Stimulated activated effector memory CD8-positive, alpha-beta T cell treated with anti-CD3 and anti-CD28 coated beads, Interleukin-12 subunit alpha, Interleukin-12 subunit beta, amount 100 ng/mL, for 72 hours (primary cell): ENCODE measurements at regions not wholly inside any gene's neighbourhood (a gene's known extent, or its start where the extent isn't known, plus 50 kb on each side); places are given as distances from the start of the nearest gene placed in this dataset.
"Not testable (repeated sequence)": the region's sequence is repeated elsewhere in the genome, so short reads cannot be mapped to it uniquely, and the experiment has no call there.

Experiments
- ATAC-seq: fragments of 150-1000 bp; cut with Tn5 transposase; 2 replicates; pipeline ENCODE4 v1.10.0; 2021
- DNase-seq, 2 donors: peaks; one replicate each; pipeline ENCODE4 v3.0.0; 2021 to 2022; ENCODE audit warnings: low spot score in 2 of 2
- H3K27ac Mint-ChIP-seq: one replicate; pipeline ENCODE4 v1.8.0; 2022; ENCODE audit warnings: mild to moderate bottlenecking, mixed read lengths
- H3K36me3 Mint-ChIP-seq: one replicate; pipeline ENCODE4 v1.8.0; 2022; ENCODE audit warnings: mild to moderate bottlenecking, mixed read lengths
- H3K4me1 Mint-ChIP-seq: one replicate; pipeline ENCODE4 v1.8.0; 2022; ENCODE audit warnings: mixed read lengths
- H3K4me3 Mint-ChIP-seq: one replicate; pipeline ENCODE4 v1.8.0; 2022; ENCODE audit warnings: mild to moderate bottlenecking, mixed read lengths
- H3K9me3 Mint-ChIP-seq: one replicate; pipeline ENCODE4 v1.8.0; 2022; ENCODE audit warnings: mixed read lengths

DNA sequence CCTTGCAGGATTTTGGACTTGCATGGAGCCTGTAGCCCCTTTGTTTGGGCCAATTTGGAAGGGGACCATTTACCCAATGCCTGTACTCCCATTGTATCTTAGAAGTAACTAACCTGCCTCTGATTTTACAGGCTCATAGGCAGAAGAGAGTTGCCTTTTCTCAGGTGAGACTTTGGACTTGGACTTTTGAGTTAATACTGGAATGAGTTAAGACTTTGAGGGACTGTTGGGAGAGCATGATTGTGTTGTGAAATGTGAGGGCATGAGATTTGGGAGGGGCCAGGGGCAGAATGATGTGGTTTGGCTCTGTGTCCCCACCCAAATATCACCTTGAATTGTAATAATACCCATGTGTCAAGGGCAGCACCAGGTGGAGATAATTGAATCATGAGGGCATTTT, 60.1 kb upstream of the ENPP6 start:
- H3K36me3 Mint-ChIP-seq, H3K4me3 Mint-ChIP-seq, H3K27ac Mint-ChIP-seq, ATAC-seq, H3K9me3 Mint-ChIP-seq, DNase-seq: not testable (repeated sequence)
- peaks cover 73% of the 10 kb centered on the region for H3K4me1 Mint-ChIP-seq

GRCh38 chr4:184277010-184277409, 59.3 kb upstream of the ENPP6 start:
- H3K36me3 Mint-ChIP-seq, DNase-seq, H3K27ac Mint-ChIP-seq, H3K4me3 Mint-ChIP-seq, ATAC-seq, H3K9me3 Mint-ChIP-seq: not testable (repeated sequence)
- peaks cover 71% of the 10 kb centered on the region for H3K4me1 Mint-ChIP-seq

GRCh38 chr4:184276346-184276745, 58.7 kb upstream of the ENPP6 start:
- peaks cover 64% of the 10 kb centered on the region for H3K4me1 Mint-ChIP-seq
- H3K27ac Mint-ChIP-seq, H3K4me3 Mint-ChIP-seq, H3K36me3 Mint-ChIP-seq, ATAC-seq, H3K9me3 Mint-ChIP-seq, DNase-seq: not testable (repeated sequence)

GRCh38 chr4:184275766-184276165, 58.1 kb upstream of the ENPP6 start:
- Mint-ChIP-seq H3K27ac (no peak overlapping the region), H3K4me1 (peaks cover 62% of the 10 kb centered on the region), H3K9me3 (peaks cover 6% of the 10 kb centered on the region), H3K36me3 (no peaks in the 10 kb centered on the region), H3K4me3 (no peak overlapping the region)
- DNase-seq (no peak), ATAC-seq (no peak)

DNA sequence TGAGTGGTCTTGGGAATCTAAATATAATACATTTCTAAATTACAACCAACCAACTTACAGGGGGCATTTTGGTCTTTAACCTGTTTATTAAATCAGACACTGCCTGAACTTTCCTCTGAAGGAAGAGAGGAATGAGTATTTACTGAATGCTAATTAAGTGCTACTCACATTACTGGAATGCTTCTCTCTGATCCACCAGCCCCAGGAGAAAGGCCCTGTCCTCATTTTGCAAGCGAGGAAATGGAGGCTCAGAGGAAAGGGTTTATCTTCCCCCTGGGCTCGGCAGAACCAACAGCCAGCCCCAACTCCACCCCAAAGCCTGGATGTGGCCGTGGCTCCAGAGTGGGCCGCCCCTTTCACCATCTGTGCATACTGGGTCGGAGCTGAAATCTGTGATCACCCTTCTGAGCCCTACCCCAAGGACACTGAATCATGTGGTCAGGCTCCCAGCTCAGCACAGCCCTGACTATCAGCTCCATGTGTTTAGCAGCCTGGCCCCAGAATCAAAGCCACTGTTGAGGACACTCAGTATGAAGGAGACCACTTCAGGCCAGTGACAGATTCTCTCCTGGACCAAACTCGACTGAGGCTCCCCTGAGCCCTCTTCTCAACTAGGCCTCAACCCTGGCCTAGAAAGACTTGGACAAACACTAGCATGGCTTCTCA, 56.7 kb upstream of the ENPP6 start:
- Mint-ChIP-seq H3K36me3 (no peaks in the 10 kb centered on the region), H3K4me3 (peak overlapping the region; percentile 32), H3K4me1 (peaks cover 63% of the 10 kb centered on the region), H3K27ac (peak overlapping the region; percentile 79), H3K9me3 (peaks cover 6% of the 10 kb centered on the region)
- DNase-seq = no peak
- no peak for ATAC-seq

GRCh38 chr4:184273166-184274147, 55.8 kb upstream of the ENPP6 start:
- ATAC-seq (peak; percentile 96), DNase-seq (peak in 1 of 2 donors; percentile 73)
- Mint-ChIP-seq H3K9me3 (peaks cover 6% of the 10 kb centered on the region), H3K4me3 (peak overlapping the region; percentile 32), H3K4me1 (peaks cover 64% of the 10 kb centered on the region), H3K36me3 (no peaks in the 10 kb centered on the region), H3K27ac (peak overlapping the region; percentile 79)

GRCh38 chr4:184270808-184271413, 53.2 kb upstream of the ENPP6 start:
- Mint-ChIP-seq H3K4me1 (peaks cover 76% of the 10 kb centered on the region), H3K4me3 (no peak overlapping the region), H3K27ac (peak overlapping the region; percentile 78), H3K9me3 (no peaks in the 10 kb centered on the region), H3K36me3 (peaks cover 9% of the 10 kb centered on the region)
- DNase-seq (no peak), ATAC-seq (no peak)

- H3K4me1 Mint-ChIP-seq = peaks cover 80% of the 10 kb centered on the region
These were observed 52.3 kb upstream of the ENPP6 start for GRCh38 chr4:184269879-184270430.

DNA sequence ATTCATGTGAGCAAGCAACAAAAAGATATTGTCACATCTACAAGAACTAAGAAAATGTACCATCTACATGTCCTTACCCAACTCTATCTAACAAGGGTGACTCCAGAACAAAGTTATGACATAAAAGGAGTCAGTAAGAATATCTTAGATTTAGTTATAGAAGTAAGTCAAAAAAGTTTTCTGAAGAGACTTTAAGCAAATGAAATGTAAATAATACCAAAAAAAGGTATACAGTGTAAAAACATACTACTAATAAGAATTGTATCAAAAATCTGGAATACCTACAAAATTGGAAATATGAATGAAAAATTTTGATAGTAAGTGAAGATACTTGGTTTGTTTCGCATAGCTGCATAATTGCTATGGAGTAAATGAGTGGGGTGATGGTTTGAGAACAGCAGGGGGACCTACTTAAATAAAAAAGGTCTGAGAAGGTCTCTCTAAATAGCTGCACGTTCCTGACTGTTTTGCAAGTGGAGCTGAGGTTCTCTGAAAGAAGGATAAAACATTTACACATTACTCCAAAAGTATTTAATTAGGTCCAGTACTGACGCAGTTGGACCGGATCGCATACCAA, 51.0 kb upstream of the ENPP6 start:
- peaks cover 9% of the 10 kb centered on the region for H3K36me3 Mint-ChIP-seq
- H3K4me3 Mint-ChIP-seq = peak overlapping the region; percentile 75
- peaks cover 75% of the 10 kb centered on the region for H3K4me1 Mint-ChIP-seq
- no peak for ATAC-seq
- H3K27ac Mint-ChIP-seq = peak overlapping the region; percentile 95
- no peaks in the 10 kb centered on the region for H3K9me3 Mint-ChIP-seq
- no peak for DNase-seq

More at GRCh38 chr4:184269879-184270430, 52.3 kb upstream of the ENPP6 start:
- H3K27ac Mint-ChIP-seq = peak overlapping the region; percentile 78
- peaks cover 9% of the 10 kb centered on the region for H3K36me3 Mint-ChIP-seq
- H3K4me3 Mint-ChIP-seq = peak overlapping the region; percentile 8
- ATAC-seq = no peak
- DNase-seq = no peak
- no peaks in the 10 kb centered on the region for H3K9me3 Mint-ChIP-seq

DNA sequence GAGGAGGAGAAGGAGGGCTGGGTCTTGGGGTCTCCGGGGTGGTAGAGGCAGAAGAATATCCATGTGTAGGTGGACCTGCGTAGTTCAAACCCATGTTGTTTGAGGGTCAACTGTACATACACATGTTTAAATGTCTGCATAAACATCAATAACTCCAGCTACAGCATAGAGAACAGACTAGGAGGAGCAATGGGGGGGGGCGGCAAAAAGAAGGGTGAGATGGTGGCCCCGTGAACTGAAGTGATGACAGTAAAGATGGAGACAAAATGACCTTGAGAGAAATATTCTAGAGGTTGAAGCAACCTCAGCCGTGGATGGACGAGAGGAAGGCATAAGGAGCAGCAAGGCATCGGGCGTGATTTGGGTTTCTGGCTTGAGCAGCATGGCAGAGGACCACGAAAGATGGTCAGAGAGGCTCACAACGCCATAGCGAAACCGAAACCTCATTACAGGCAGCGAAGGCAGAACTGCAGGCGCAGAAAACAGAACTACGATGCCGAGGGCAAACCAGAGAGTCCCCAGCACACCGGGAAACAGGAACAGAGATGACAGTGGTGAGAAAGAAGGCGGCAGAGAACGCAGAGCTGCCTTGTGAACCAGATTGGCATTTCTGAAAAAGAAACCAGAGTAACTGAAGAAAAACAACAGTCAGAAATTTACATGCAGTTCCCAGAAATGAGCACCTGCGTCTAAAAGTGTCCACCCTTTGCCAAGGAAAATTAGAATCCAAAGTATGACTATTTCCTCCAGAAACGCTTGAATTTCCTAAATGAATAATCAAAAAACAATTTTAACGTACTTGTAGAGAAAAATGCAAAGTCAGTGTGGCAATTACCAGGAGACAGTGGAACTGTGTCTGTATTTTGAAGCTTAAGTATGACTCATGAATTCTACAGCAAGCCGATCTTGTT, 50.3 kb upstream of the ENPP6 start:
- DNase-seq (peak; percentile 57 to 89), ATAC-seq (peak; percentile 93)
- no peaks in the 10 kb centered on the region for H3K9me3 Mint-ChIP-seq
- H3K4me1 Mint-ChIP-seq = peaks cover 72% of the 10 kb centered on the region
- H3K27ac Mint-ChIP-seq = peak overlapping the region; percentile 95
- peak overlapping the region; percentile 75 for H3K4me3 Mint-ChIP-seq
- peaks cover 9% of the 10 kb centered on the region for H3K36me3 Mint-ChIP-seq
